ENCODE measurements at regions not wholly inside any gene's neighbourhood (a gene's known extent, or its start where the extent isn't known, plus 50 kb on each side); places are given as distances from the start of the nearest gene placed in this dataset.

GRCh38 chr15:94930960-94931359 lies 699.6 kb downstream of the MCTP2 start:
- DNase-seq (ENCODE audit: low spot score) (no peak), ATAC-seq (ENCODE audit: low read depth) (peak; percentile 56; the same call in 2 of the 3 replicates)
- peak overlapping the region; percentile 4 for H3K27ac ChIP-seq (ENCODE audit: poor library complexity, severe bottlenecking)

GRCh38 chr15:94934440-94934839 lies 703.1 kb downstream of the MCTP2 start:
- TF ChIP-seq CTCF (IDR thresholded peaks at IDR 0.05; ENCODE audit: poor library complexity, severe bottlenecking), result no peak
- H3K36me3 ChIP-seq (ENCODE audit: low read depth), result no peaks in the 10 kb centered on the region
- no peak for ATAC-seq (ENCODE audit: low read depth)
- H3K4me1 ChIP-seq (ENCODE audit: insufficient read depth, poor library complexity, severe bottlenecking), result peaks cover 6% of the 10 kb centered on the region
- DNase-seq (ENCODE audit: low spot score), result no peak
- H3K9me3 ChIP-seq (ENCODE audit: severe bottlenecking), result no peaks in the 10 kb centered on the region
- no peak overlapping the region for H3K27ac ChIP-seq (ENCODE audit: poor library complexity, severe bottlenecking)
- H3K27me3 ChIP-seq (ENCODE audit: insufficient read depth, poor library complexity, severe bottlenecking), result no peaks in the 10 kb centered on the region
- no peak overlapping the region for H3K4me3 ChIP-seq (ENCODE audit: severe bottlenecking)

More at GRCh38 chr15:94930960-94931359, 699.6 kb downstream of the MCTP2 start:
- H3K9me3 ChIP-seq (ENCODE audit: severe bottlenecking), result no peaks in the 10 kb centered on the region
- H3K36me3 ChIP-seq (ENCODE audit: low read depth), result no peaks in the 10 kb centered on the region
- H3K4me1 ChIP-seq (ENCODE audit: insufficient read depth, poor library complexity, severe bottlenecking), result peaks cover 6% of the 10 kb centered on the region
- no peak overlapping the region for H3K4me3 ChIP-seq (ENCODE audit: severe bottlenecking)
- no peaks in the 10 kb centered on the region for H3K27me3 ChIP-seq (ENCODE audit: insufficient read depth, poor library complexity, severe bottlenecking)
- no peak for TF ChIP-seq CTCF (IDR thresholded peaks at IDR 0.05; ENCODE audit: poor library complexity, severe bottlenecking)

DNA sequence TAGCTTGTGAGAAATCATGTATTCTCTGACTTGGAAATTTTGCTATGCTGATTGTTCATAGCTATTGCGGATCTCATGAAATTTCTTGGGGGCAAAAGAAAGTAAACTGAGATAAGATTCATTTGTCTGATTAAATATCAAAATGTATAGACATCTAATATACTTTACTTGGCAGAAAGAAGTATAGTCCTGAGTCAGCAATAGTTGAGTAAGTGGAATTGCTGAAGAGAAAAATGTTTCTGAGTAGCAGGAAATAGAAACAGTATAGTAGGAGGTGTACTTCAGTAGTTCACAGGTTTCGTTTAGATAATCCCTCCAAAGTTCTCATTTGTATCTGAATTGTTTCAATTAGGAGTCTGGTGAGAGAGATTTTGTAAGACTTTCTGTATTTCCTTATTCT lies 705.9 kb downstream of the MCTP2 start:
- no peaks in the 10 kb centered on the region for H3K4me1 ChIP-seq (ENCODE audit: insufficient read depth, poor library complexity, severe bottlenecking)
- H3K27me3 ChIP-seq (ENCODE audit: insufficient read depth, poor library complexity, severe bottlenecking), result no peaks in the 10 kb centered on the region
- H3K36me3 ChIP-seq (ENCODE audit: low read depth), result no peaks in the 10 kb centered on the region
- no peak overlapping the region for H3K27ac ChIP-seq (ENCODE audit: poor library complexity, severe bottlenecking)
- H3K4me3 ChIP-seq (ENCODE audit: severe bottlenecking), result no peak overlapping the region
- no peak for ATAC-seq (ENCODE audit: low read depth)
- H3K9me3 ChIP-seq (ENCODE audit: severe bottlenecking), result no peaks in the 10 kb centered on the region
- TF ChIP-seq CTCF (IDR thresholded peaks at IDR 0.05; ENCODE audit: poor library complexity, severe bottlenecking), result no peak
- DNase-seq (ENCODE audit: low spot score), result no peak

GRCh38 chr15:94943888-94944287 lies 712.5 kb downstream of the MCTP2 start:
- no peak for DNase-seq (ENCODE audit: low spot score)
- H3K4me1 ChIP-seq (ENCODE audit: insufficient read depth, poor library complexity, severe bottlenecking), result no peaks in the 10 kb centered on the region
- H3K4me3 ChIP-seq (ENCODE audit: severe bottlenecking), result no peak overlapping the region
- H3K9me3 ChIP-seq (ENCODE audit: severe bottlenecking), result no peaks in the 10 kb centered on the region
- no peak for ATAC-seq (ENCODE audit: low read depth)
- no peak for TF ChIP-seq CTCF (IDR thresholded peaks at IDR 0.05; ENCODE audit: poor library complexity, severe bottlenecking)
- H3K36me3 ChIP-seq (ENCODE audit: low read depth), result no peaks in the 10 kb centered on the region
- H3K27me3 ChIP-seq (ENCODE audit: insufficient read depth, poor library complexity, severe bottlenecking), result no peaks in the 10 kb centered on the region
- no peak overlapping the region for H3K27ac ChIP-seq (ENCODE audit: poor library complexity, severe bottlenecking)

DNA sequence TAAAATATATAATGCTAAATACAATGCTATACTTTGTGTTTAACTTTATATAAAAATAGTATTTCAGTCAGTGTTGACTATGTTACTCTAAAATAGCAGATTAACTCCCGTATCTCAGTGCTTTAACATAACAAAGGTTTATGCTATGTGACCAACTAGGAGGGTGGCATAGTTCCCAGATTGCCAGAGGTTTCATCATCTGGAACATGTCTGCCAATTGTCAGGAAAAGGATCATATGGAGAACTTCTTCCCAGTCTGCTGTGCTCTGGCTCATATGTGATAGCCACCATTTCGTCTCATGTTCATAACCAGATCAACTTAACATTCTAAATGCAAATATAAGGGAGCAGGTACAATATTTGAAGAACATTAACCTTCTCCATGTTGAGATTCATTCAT lies 720.2 kb downstream of the MCTP2 start:
- TF ChIP-seq CTCF (IDR thresholded peaks at IDR 0.05; ENCODE audit: poor library complexity, severe bottlenecking), result no peak
- H3K9me3 ChIP-seq (ENCODE audit: severe bottlenecking), result no peaks in the 10 kb centered on the region
- no peak overlapping the region for H3K27ac ChIP-seq (ENCODE audit: poor library complexity, severe bottlenecking)
- H3K4me3 ChIP-seq (ENCODE audit: severe bottlenecking), result no peak overlapping the region
- H3K4me1 ChIP-seq (ENCODE audit: insufficient read depth, poor library complexity, severe bottlenecking), result no peaks in the 10 kb centered on the region
- H3K36me3 ChIP-seq (ENCODE audit: low read depth), result no peaks in the 10 kb centered on the region
- no peak for DNase-seq (ENCODE audit: low spot score)
- no peaks in the 10 kb centered on the region for H3K27me3 ChIP-seq (ENCODE audit: insufficient read depth, poor library complexity, severe bottlenecking)
- ATAC-seq (ENCODE audit: low read depth), result no peak
